NK-92 treated with Interleukin-12 subunit alpha and Interleukin-12 subunit beta, amount 100 ng/mL, for 24 hours (cell line): ENCODE measurements at regions not wholly inside any gene's neighbourhood (a gene's known extent, or its start where the extent isn't known, plus 50 kb on each side); places are given as distances from the start of the nearest gene placed in this dataset.

Experiments used
- DNase-seq: peaks from one replicate; lab custom pipeline; 2025; lab: John Stamatoyannopoulos, UW

- no peak for DNase-seq
Measured at GRCh38 chr15:95447486-95447885, 883.0 kb upstream of the NR2F2 start.

- no peak for DNase-seq
Measured at GRCh38 chr15:95448531-95449229, 881.8 kb upstream of the NR2F2 start.

DNA sequence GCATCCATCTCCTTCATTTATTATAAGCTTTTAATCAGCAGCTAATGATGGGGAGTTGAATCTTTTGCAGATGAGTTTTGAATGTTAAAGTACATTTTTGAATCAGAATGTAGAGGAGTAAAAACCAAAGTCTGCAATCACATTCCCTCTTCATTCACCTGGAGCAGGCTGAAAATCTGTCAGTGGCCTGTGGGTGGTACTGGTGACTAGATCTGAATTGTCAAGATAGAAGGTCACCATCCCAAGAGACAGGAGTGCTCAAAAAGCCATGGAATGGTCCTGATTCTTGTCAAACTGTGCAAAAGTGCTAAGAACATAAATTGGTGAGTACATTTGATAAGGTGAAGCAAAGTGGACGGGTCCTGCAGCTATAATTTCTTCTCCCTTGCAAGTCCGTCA, 881.3 kb upstream of the NR2F2 start:
- DNase-seq: no peak

- DNase-seq: no peak
Measured at GRCh38 chr15:95450413-95450812, 880.1 kb upstream of the NR2F2 start.

DNA sequence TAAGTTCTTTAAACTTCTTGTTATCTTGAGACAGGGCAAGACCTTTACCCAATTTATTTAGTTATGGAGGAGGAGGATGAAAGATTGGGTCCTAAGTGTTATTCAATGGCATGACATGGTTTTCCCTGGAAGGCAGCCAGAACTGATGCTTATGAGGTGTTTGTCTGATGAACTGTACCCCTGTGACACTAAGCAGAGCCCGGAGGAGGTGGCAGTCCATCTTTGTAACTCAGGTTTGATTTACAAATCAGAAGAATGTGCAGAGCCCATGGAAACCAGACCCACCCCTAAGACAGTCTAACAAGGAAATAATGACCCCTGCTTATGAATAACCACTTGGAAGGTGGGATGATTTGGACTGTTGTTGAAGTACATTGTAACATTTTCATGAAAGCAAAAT, 878.6 kb upstream of the NR2F2 start:
- no peak for DNase-seq

GRCh38 chr15:95454403-95455262, 875.9 kb upstream of the NR2F2 start:
- DNase-seq: no peak

DNA sequence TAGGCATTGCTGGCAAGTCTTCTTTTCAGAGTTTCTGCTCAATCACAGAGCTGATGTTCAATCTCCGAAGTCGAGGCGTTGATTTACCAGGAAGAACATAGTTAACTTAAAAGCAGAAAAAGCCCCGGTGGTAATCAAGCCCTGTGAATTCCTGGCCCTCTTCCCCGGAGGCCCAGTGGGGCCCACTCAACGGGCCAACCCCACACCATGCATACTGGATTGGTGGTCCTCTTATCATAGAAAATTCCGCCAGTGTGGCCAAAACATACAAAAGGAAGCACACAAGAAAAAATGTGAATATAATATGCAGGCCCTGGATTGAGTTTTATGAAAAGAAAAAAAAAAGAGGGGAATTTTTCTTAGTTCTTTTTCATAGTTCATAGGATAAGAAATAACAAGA, 873.0 kb upstream of the NR2F2 start:
- no peak for DNase-seq

- DNase-seq: no peak
Measured at GRCh38 chr15:95458721-95459120, 871.8 kb upstream of the NR2F2 start.

DNA sequence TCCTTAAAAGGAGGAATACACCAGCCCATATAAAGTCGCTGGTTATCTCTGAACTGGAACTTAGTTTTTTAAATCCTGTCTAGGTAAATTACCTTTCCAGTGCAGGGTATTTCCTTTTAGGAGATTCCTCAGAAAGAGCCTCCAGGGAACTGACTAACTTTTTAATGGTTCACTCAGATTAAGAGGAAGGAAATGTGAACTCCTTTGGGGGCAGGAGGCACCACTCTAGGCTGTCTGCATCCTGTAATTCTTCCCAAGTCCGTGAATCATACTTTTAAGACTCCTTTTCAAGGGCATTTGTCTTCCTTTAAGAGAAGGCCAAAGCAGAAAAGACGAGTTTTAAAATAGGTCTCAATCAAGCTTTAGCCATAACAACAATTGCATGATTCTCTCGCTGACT, 871.2 kb upstream of the NR2F2 start:
- DNase-seq: no peak

GRCh38 chr15:95464509-95464908, 866.0 kb upstream of the NR2F2 start:
- no peak for DNase-seq

DNA sequence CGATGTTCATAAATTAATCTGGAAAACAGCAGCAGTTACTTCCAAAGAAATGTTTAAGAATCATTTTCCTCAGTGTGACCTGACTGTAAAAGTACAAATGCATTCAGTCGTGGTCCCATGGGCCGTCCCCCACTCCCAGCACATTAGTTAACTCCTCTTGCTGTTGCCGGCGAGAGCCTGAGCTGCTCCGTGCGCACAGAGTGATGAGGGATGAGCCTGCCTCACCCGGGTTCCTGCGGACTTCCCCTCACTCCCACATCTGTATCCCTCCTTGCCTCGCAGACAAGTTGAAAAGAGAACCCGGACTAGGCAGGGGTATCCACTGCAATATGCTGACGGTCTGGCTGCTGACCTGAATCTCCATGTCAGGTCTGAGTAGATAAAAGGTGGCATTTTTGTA, 861.7 kb upstream of the NR2F2 start:
- no peak for DNase-seq

GRCh38 chr15:95469496-95470000, 861.0 kb upstream of the NR2F2 start:
- no peak for DNase-seq

GRCh38 chr15:95470529-95470928, 860.0 kb upstream of the NR2F2 start:
- no peak for DNase-seq

GRCh38 chr15:95470997-95471689, 859.4 kb upstream of the NR2F2 start:
- no peak for DNase-seq

- DNase-seq: no peak
Measured at GRCh38 chr15:95471690-95472086, 858.8 kb upstream of the NR2F2 start.

DNA sequence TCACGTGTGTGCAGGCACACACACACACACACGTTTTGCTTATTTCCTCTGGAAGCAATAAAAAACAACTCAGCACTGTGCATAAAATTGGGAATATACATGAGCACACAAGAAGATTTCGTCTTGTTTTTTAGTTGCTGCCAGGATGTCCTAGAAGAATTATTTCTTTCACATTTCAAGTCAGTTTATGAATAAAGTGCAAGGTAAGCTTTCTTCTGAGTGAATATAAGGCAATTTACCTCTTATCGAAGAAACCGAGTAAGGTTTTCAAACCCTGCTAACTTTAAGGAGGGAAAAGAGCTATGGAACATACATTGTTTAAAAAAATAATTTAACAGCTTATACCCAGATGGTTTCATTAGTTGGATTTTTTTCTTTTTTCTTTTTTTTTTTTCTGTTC, 855.4 kb upstream of the NR2F2 start:
- no peak for DNase-seq

DNA sequence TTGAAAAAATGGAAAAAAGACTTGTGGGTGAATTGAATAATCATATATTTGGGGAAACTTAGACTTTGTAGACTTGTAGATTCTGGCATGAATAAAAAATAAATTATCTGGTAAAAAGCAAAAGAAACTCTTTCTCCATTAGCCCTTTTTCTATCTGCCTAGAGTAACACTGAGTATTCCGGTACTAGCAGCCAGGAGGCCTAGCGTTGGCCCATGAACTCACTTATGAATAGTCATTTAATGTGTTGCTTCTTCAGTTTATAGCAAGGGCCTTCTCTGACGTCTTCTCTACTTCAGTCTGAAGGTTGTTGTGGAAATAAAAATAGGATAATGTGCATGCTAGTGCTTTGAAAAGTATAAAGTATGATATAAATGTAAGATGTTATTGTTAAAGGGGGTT, 851.2 kb upstream of the NR2F2 start:
- no peak for DNase-seq

DNA sequence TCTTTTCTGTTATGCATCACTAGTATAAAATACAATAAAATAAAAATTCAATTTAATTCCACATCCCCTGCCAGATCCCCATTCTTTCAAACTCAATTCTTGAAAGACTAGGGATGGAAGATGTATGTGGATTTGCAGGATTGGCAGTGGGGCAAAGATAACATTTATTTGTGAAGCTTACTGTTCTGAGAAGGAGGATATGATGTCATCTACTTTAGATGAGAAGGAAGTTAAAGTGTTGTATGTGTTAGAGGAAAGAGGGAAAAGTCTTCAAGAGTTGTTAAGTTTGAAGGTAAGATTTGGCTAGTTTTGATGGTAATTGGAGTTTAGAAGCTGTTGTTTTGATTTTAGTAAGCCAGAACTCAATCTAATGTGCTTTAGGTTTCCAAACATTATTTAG, 845.1 kb upstream of the NR2F2 start:
- no peak for DNase-seq

GRCh38 chr15:95486224-95486623, 844.3 kb upstream of the NR2F2 start:
- DNase-seq: no peak

DNA sequence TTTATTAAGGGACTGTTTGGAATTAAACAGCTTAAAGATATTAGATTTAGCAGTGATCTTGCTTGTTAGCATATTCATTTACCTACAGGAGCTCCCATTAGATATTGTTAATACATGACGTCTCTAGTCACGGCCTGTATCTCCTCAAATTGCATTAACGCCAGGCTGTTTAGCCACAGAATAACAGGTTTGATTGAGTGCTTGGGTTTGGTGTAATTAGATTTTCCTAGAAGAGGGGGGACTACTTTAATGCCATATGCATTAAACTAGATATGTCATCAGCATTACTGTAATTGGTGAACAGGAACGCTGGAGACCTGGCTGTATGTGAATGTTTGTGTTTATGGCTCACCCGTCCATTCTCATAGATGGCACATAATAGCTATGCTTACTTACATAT, 841.4 kb upstream of the NR2F2 start:
- no peak for DNase-seq

DNA sequence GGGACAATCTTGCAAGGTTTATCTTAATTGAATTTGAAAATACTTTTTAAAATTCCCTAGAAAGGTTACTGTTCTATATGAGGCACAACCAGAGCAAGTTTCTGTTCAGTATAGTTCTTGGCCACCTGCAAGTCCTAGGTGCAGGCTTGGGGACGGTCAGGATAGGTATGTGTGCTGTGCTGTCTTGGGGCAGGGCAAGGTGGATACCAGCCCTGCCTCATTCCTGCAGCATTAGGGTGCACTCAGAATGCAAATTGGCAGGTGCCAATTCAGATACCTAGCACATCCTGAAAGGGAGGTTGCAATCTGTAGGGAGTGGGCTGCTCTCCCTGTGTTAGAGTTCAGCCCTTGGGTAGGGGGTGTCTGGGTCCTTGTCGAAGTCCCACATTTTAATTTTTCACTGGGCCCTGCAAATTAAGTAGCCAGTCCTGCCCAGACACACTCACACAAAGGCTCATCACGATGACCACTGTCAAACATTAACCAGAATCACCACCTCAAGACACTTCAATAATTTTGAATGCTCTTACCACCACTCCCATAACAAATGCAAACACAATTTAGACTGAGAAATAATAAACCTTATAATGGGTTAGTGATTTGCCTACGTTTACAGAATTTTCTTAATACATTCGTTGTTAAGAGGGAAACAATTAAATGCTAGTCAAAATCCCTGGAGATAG, 838.0 kb upstream of the NR2F2 start:
- DNase-seq: no peak

GRCh38 chr15:95494971-95495541, 835.4 kb upstream of the NR2F2 start:
- no peak for DNase-seq
